ENCODE measurements at regions not wholly inside any gene's neighbourhood (a gene's known extent, or its start where the extent isn't known, plus 50 kb on each side); places are given as distances from the start of the nearest gene placed in this dataset.

- no peak for TF ChIP-seq EP300 (IDR thresholded peaks at IDR 0.05)
- no peak for TF ChIP-seq POLR2AphosphoS5 (IDR thresholded peaks at IDR 0.05)
- TF ChIP-seq, protein P1, sequence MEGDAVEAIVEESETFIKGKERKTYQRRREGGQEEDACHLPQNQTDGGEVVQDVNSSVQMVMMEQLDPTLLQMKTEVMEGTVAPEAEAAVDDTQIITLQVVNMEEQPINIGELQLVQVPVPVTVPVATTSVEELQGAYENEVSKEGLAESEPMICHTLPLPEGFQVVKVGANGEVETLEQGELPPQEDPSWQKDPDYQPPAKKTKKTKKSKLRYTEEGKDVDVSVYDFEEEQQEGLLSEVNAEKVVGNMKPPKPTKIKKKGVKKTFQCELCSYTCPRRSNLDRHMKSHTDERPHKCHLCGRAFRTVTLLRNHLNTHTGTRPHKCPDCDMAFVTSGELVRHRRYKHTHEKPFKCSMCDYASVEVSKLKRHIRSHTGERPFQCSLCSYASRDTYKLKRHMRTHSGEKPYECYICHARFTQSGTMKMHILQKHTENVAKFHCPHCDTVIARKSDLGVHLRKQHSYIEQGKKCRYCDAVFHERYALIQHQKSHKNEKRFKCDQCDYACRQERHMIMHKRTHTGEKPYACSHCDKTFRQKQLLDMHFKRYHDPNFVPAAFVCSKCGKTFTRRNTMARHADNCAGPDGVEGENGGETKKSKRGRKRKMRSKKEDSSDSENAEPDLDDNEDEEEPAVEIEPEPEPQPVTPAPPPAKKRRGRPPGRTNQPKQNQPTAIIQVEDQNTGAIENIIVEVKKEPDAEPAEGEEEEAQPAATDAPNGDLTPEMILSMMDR (IDR thresholded peaks at IDR 0.05): no peak
- no peak for TF ChIP-seq POLR2A (IDR thresholded peaks at IDR 0.05)
These were observed 208.9 kb upstream of the SOX1 start for GRCh38 chr13:111857846-111858560.
